ENCODE measurements at regions not wholly inside any gene's neighbourhood (a gene's known extent, or its start where the extent isn't known, plus 50 kb on each side); places are given as distances from the start of the nearest gene placed in this dataset.

DNA sequence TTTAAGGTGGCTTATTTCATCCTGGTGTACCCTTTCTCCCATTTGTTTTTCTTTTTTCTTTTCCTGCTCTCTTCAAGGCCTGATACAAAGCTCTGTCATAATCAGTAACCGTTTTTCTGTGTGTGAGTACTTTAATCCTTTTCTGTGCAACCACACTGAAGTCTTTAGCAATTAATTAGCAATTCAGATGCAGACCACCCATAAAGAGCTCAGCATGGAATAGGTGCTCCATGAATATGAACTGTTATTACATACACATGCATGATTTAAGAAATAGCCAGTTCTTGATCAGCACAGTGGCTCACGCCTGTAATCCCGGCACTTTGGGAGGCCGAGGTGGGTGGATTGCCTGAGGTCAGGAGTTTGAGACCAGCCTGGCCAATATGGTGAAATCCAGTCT is 1386.6 kb downstream of the AACS start:
- TF ChIP-seq POLR2A (IDR thresholded peaks at IDR 0.05), result no peak
- TF ChIP-seq, protein P1, sequence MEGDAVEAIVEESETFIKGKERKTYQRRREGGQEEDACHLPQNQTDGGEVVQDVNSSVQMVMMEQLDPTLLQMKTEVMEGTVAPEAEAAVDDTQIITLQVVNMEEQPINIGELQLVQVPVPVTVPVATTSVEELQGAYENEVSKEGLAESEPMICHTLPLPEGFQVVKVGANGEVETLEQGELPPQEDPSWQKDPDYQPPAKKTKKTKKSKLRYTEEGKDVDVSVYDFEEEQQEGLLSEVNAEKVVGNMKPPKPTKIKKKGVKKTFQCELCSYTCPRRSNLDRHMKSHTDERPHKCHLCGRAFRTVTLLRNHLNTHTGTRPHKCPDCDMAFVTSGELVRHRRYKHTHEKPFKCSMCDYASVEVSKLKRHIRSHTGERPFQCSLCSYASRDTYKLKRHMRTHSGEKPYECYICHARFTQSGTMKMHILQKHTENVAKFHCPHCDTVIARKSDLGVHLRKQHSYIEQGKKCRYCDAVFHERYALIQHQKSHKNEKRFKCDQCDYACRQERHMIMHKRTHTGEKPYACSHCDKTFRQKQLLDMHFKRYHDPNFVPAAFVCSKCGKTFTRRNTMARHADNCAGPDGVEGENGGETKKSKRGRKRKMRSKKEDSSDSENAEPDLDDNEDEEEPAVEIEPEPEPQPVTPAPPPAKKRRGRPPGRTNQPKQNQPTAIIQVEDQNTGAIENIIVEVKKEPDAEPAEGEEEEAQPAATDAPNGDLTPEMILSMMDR (IDR thresholded peaks at IDR 0.05 in 4 of 5, conservative IDR thresholded peaks at IDR 0.05 in 1 of 5), result no peak

Measured in gastrocnemius medialis (tissue), 4 donors.